NOMO-1 treated with DMSO at 0.1 percent for 48 hours (cell line): ENCODE measurements at regions not wholly inside any gene's neighbourhood (a gene's known extent, or its start where the extent isn't known, plus 50 kb on each side); places are given as distances from the start of the nearest gene placed in this dataset.
"Not testable (repeated sequence)": the region's sequence is repeated elsewhere in the genome, so short reads cannot be mapped to it uniquely, and the experiment has no call there.

Source experiments
- DNase-seq: peaks from one replicate; lab custom pipeline; 2025; ENCODE audit not compliant: unreplicated experiment; lab: John Stamatoyannopoulos, UW

- no peak for DNase-seq
These were observed 474.9 kb downstream of the EIPR1 start for GRCh38 chr2:2902547-2903281.

GRCh38 chr2:2901384-2902345 is 476.0 kb downstream of the EIPR1 start:
- DNase-seq = no peak

- no peak for DNase-seq
These were observed 477.8 kb downstream of the EIPR1 start for GRCh38 chr2:2899826-2900225.

- DNase-seq = no peak
These were observed 478.9 kb downstream of the EIPR1 start for GRCh38 chr2:2898744-2899143.

- no peak for DNase-seq
These were observed 481.0 kb downstream of the EIPR1 start for GRCh38 chr2:2896643-2897042.

- DNase-seq = no peak
These were observed 481.6 kb downstream of the EIPR1 start for GRCh38 chr2:2896011-2896410.

- not testable (repeated sequence) for DNase-seq
These were observed 483.6 kb downstream of the EIPR1 start for GRCh38 chr2:2894011-2894410.

- no peak for DNase-seq
These were observed 484.7 kb downstream of the EIPR1 start for GRCh38 chr2:2892892-2893291.

- no peak for DNase-seq
These were observed 485.2 kb downstream of the EIPR1 start for GRCh38 chr2:2892378-2892777.

- DNase-seq = no peak
These were observed 486.7 kb downstream of the EIPR1 start for GRCh38 chr2:2890901-2891300.

GRCh38 chr2:2890246-2890645 is 487.4 kb downstream of the EIPR1 start:
- no peak for DNase-seq

- DNase-seq = no peak
These were observed 488.0 kb downstream of the EIPR1 start for GRCh38 chr2:2889646-2890045.

- no peak for DNase-seq
These were observed 488.5 kb downstream of the EIPR1 start for GRCh38 chr2:2889141-2889540.

GRCh38 chr2:2887772-2888387 is 489.7 kb downstream of the EIPR1 start:
- no peak for DNase-seq

GRCh38 chr2:2886922-2887321 is 490.7 kb downstream of the EIPR1 start:
- no peak for DNase-seq

- no peak for DNase-seq
These were observed 496.1 kb downstream of the EIPR1 start for GRCh38 chr2:2881499-2881898.

- DNase-seq = no peak
These were observed 496.7 kb downstream of the EIPR1 start for GRCh38 chr2:2880938-2881337.

- DNase-seq = no peak
These were observed 497.8 kb downstream of the EIPR1 start for GRCh38 chr2:2879781-2880180.

GRCh38 chr2:2879071-2879470 is 498.5 kb downstream of the EIPR1 start:
- DNase-seq = no peak

GRCh38 chr2:2877427-2877826 is 500.2 kb downstream of the EIPR1 start:
- DNase-seq = no peak

GRCh38 chr2:2876331-2877221 is 501.0 kb downstream of the EIPR1 start:
- DNase-seq = no peak
